Vagina (tissue), 2 donors: ENCODE measurements at regions not wholly inside any gene's neighbourhood (a gene's known extent, or its start where the extent isn't known, plus 50 kb on each side); places are given as distances from the start of the nearest gene placed in this dataset.

Source experiments
- CTCF ChIP-seq, 3 experiments: fragments of 450-650 bp in 2 of 3; fragments of 200-600 bp in 1 of 3; sonication (generic) in 1 of 3; IDR thresholded peaks; one replicate each; pipeline ENCODE4 v1.5.1; 2017 to 2019; ENCODE audit warnings: antibody characterized with exemption in 3 of 3, mild to moderate bottlenecking in 2 of 3, moderate library complexity in 2 of 3
- POLR2A ChIP-seq, 2 donors: fragments of 450-650 bp; IDR thresholded peaks; one replicate each; pipeline ENCODE4 v1.6.1; 2017; ENCODE audit warnings: antibody characterized with exemption in 2 of 2, mild to moderate bottlenecking in 2 of 2, moderate library complexity in 2 of 2

- TF ChIP-seq CTCF (IDR thresholded peaks at IDR 0.05) (no peak), POLR2A (IDR thresholded peaks at IDR 0.05) (no peak)
These were observed 332.0 kb downstream of the SOX11 start for GRCh38 chr2:6024229-6024628.
